ENCODE measurements at regions not wholly inside any gene's neighbourhood (a gene's known extent, or its start where the extent isn't known, plus 50 kb on each side); places are given as distances from the start of the nearest gene placed in this dataset.

- DNase-seq (ENCODE audit: low read depth): peak; percentile 4
- no peak for TF ChIP-seq CTCF (conservative IDR thresholded peaks at IDR 0.05; ENCODE audit: low read depth, low read length)
- no peak overlapping the region for H3K4me3 ChIP-seq (ENCODE audit: low read length)
Observed at GRCh38 chr11:35066030-35066429, 72.9 kb upstream of the CD44 start.

GRCh38 chr11:35066783-35067423 is 72.1 kb upstream of the CD44 start:
- DNase-seq (ENCODE audit: low read depth): no peak
- TF ChIP-seq CTCF (conservative IDR thresholded peaks at IDR 0.05; ENCODE audit: low read depth, low read length): no peak
- no peak overlapping the region for H3K4me3 ChIP-seq (ENCODE audit: low read length)

GRCh38 chr11:35071722-35072121 is 67.2 kb upstream of the CD44 start:
- no peak for TF ChIP-seq CTCF (conservative IDR thresholded peaks at IDR 0.05; ENCODE audit: low read depth, low read length)
- H3K4me3 ChIP-seq (ENCODE audit: low read length): no peak overlapping the region
- no peak for DNase-seq (ENCODE audit: low read depth)

- no peak overlapping the region for H3K4me3 ChIP-seq (ENCODE audit: low read length)
- no peak for DNase-seq (ENCODE audit: low read depth)
- no peak for TF ChIP-seq CTCF (conservative IDR thresholded peaks at IDR 0.05; ENCODE audit: low read depth, low read length)
Observed at GRCh38 chr11:35073691-35074419, 65.1 kb upstream of the CD44 start.

- no peak for TF ChIP-seq CTCF (conservative IDR thresholded peaks at IDR 0.05; ENCODE audit: low read depth, low read length)
- DNase-seq (ENCODE audit: low read depth): no peak
Observed at GRCh38 chr11:35076201-35077100, 62.5 kb upstream of the CD44 start.

GRCh38 chr11:35077709-35078469 is 61.1 kb upstream of the CD44 start:
- no peak for DNase-seq (ENCODE audit: low read depth)
- H3K4me3 ChIP-seq (ENCODE audit: low read length): no peak overlapping the region
- TF ChIP-seq CTCF (conservative IDR thresholded peaks at IDR 0.05; ENCODE audit: low read depth, low read length): no peak

More at GRCh38 chr11:35076201-35077100, 62.5 kb upstream of the CD44 start:
- H3K4me3 ChIP-seq (ENCODE audit: low read length): no peak overlapping the region
